IMR-90 (cell line): ENCODE measurements at regions not wholly inside any gene's neighbourhood (a gene's known extent, or its start where the extent isn't known, plus 50 kb on each side); places are given as distances from the start of the nearest gene placed in this dataset.
A peak's percentile ranks its signal among the peaks of the same experiment; 100 is the strongest.

Source experiments
- ATAC-seq: fragments of 200-7000 bp; cut with Tn5 transposase; 2 replicates; pipeline ENCODE4 v1.9.1; 2020; ENCODE audit warnings: low read depth, mild to moderate bottlenecking, moderate library complexity
- BruUV-seq: library from RNA; stranded (reverse); fragments of 400-500 nt; replicated peaks from 2 replicates; lab custom pipeline; 2021; lab: Mats Ljungman, UMichigan
- CTCF ChIA-PET: fragments of 300-600 bp; formaldehyde crosslinking; extraction: SDS; loops from one replicate; lab custom pipeline; 2021; ENCODE audit warnings: antibody characterized with exemption; lab: Yijun Ruan, JAX
- POLR2A ChIA-PET: fragments of 300-600 bp; sonication (Branson Sonifier 250); formaldehyde crosslinking; loops from one replicate; lab custom pipeline; 2022; ENCODE audit warnings: antibody characterized with exemption; ENCODE audit not compliant: unreplicated experiment; lab: Charles Lee
- DNase-seq: peaks from one replicate; pipeline ENCODE4 v3.0.0; 2013
- H2AFZ ChIP-seq: replicated peaks from 2 replicates; pipeline ENCODE3; 2013; ENCODE audit warnings: low read length, mild to moderate bottlenecking; ENCODE audit not compliant: poor library complexity
- H2AK5ac ChIP-seq: 2 replicates; pipeline ENCODE4 v1.6.1; 2013; ENCODE audit warnings: low read depth, low read length, inconsistent platforms
- H2AK9ac ChIP-seq: replicated peaks from 2 replicates; pipeline ENCODE3; 2013; ENCODE audit warnings: mild to moderate bottlenecking, low read depth, low read length, moderate library complexity; ENCODE audit not compliant: poor library complexity
- H2BK120ac ChIP-seq: 2 replicates; pipeline ENCODE4 v1.6.1; 2013; ENCODE audit warnings: low read depth, low read length, inconsistent platforms
- H2BK15ac ChIP-seq: 3 replicates; pipeline ENCODE4 v1.6.1; 2013; ENCODE audit warnings: low read depth, low read length, inconsistent platforms
- H2BK20ac ChIP-seq: 2 replicates; pipeline ENCODE4 v1.6.1; 2013; ENCODE audit warnings: low read depth, mild to moderate bottlenecking, inconsistent platforms, low read length, moderate library complexity
- H2BK5ac ChIP-seq: 2 replicates; pipeline ENCODE4 v1.6.1; 2013; ENCODE audit warnings: mild to moderate bottlenecking, low read depth, low read length, inconsistent platforms; ENCODE audit not compliant: poor library complexity, severe bottlenecking
- H3K14ac ChIP-seq: replicated peaks from 2 replicates; pipeline ENCODE4 v1.6.1; 2013; ENCODE audit warnings: low read depth, low read length, inconsistent platforms
- H3K18ac ChIP-seq: 2 replicates; pipeline ENCODE4 v1.6.1; 2013; ENCODE audit warnings: low read depth, low read length, control low read depth
- H3K23ac ChIP-seq: 2 replicates; pipeline ENCODE4 v1.6.1; 2013; ENCODE audit warnings: low read depth, low read length, inconsistent platforms
- H3K27ac ChIP-seq: 2 replicates; pipeline ENCODE4 v1.5.1; 2013; ENCODE audit warnings: mild to moderate bottlenecking, control low read depth, low read length; ENCODE audit not compliant: insufficient read depth
- H3K27me3 ChIP-seq: 2 replicates; pipeline ENCODE4 v1.6.1; 2013; ENCODE audit warnings: low read length; ENCODE audit not compliant: control insufficient read depth, insufficient read depth
- H3K36me3 ChIP-seq: 2 replicates; pipeline ENCODE4 v1.6.1; 2013; ENCODE audit warnings: low read length, mixed read lengths; ENCODE audit not compliant: control insufficient read depth, insufficient read depth
- H3K4ac ChIP-seq: 2 replicates; pipeline ENCODE4 v1.6.1; 2013; ENCODE audit warnings: low read depth, low read length, inconsistent platforms
- H3K4me1 ChIP-seq: 2 replicates; pipeline ENCODE4 v1.6.1; 2013; ENCODE audit warnings: low read length, mixed read lengths; ENCODE audit not compliant: control insufficient read depth, insufficient read depth
- H3K4me2 ChIP-seq: 2 replicates; pipeline ENCODE4 v1.6.1; 2013; ENCODE audit warnings: low read depth, mild to moderate bottlenecking, control low read depth, low read length, moderate library complexity
- H3K4me3 ChIP-seq: 2 replicates; pipeline ENCODE4 v1.5.1; 2013; ENCODE audit warnings: low read depth, mild to moderate bottlenecking, control low read depth, low read length, moderate library complexity; ENCODE audit not compliant: insufficient read depth
- H3K56ac ChIP-seq: 2 replicates; pipeline ENCODE4 v1.6.1; 2013; ENCODE audit warnings: low read length, inconsistent platforms; ENCODE audit not compliant: insufficient read depth; ENCODE audit errors: extremely low read depth
- H3K79me1 ChIP-seq, 2 experiments: 2 replicates each; pipeline ENCODE4 v1.6.1; 2013; ENCODE audit warnings: low read length in 2 of 2, inconsistent platforms in 1 of 2, low read depth in 1 of 2
- H3K9ac ChIP-seq: 2 replicates; pipeline ENCODE4 v1.6.1; 2013; ENCODE audit warnings: low read depth, low read length, control low read depth
- H3K9me1 ChIP-seq: 2 replicates; pipeline ENCODE4 v1.6.1; 2013; ENCODE audit warnings: low read length, inconsistent platforms; ENCODE audit not compliant: insufficient read depth
- H3K9me3 ChIP-seq: 2 replicates; pipeline ENCODE4 v1.6.1; 2013; ENCODE audit warnings: low read length; ENCODE audit not compliant: control insufficient read depth, insufficient read depth
- H4K20me1 ChIP-seq: 2 replicates; pipeline ENCODE4 v1.6.1; 2013; ENCODE audit warnings: low read length, inconsistent platforms; ENCODE audit not compliant: insufficient read depth
- H4K5ac ChIP-seq: 2 replicates; pipeline ENCODE4 v1.6.1; 2013; ENCODE audit warnings: mild to moderate bottlenecking, low read depth, low read length, control low read depth
- H4K8ac ChIP-seq, 2 experiments: 2 replicates each; pipeline ENCODE4 v1.6.1; 2013; ENCODE audit warnings: low read depth in 2 of 2, low read length in 2 of 2, control low read depth in 1 of 2, inconsistent platforms in 1 of 2
- H4K91ac ChIP-seq: 2 replicates; pipeline ENCODE4 v1.6.1; 2013; ENCODE audit warnings: low read depth, low read length, inconsistent platforms; ENCODE audit not compliant: insufficient read depth
- BHLHE40 ChIP-seq: fragments of 150-350 bp; IDR thresholded peaks from 2 replicates; pipeline ENCODE4 v1.6.1; 2016; ENCODE audit warnings: mild to moderate bottlenecking, low read depth, low read length
- CEBPB ChIP-seq: IDR thresholded peaks from 2 replicates; pipeline ENCODE4 v1.6.1; 2012; ENCODE audit warnings: low read depth, low read length, improper control_type of control experiment
- CHD1 ChIP-seq: IDR thresholded peaks from 2 replicates; pipeline ENCODE4 v1.6.1; 2012; ENCODE audit warnings: low read depth, low read length, improper control_type of control experiment
- CTCF ChIP-seq: conservative IDR thresholded peaks from 2 replicates; pipeline ENCODE4 v1.5.1; 2012; ENCODE audit warnings: mild to moderate bottlenecking, low read depth, low read length, improper control_type of control experiment
- ELK1 ChIP-seq: fragments of 150-350 bp; IDR thresholded peaks from 2 replicates; pipeline ENCODE4 v1.6.1; 2016; ENCODE audit warnings: low read depth, mild to moderate bottlenecking, low read length, moderate library complexity, borderline replicate concordance
- FOS ChIP-seq: fragments of 150-350 bp; IDR thresholded peaks from 2 replicates; pipeline ENCODE4 v1.6.1; 2016; ENCODE audit warnings: low read depth, low read length
- MAFK ChIP-seq: IDR thresholded peaks from 2 replicates; pipeline ENCODE4 v1.6.1; 2012; ENCODE audit warnings: low read depth, low read length, improper control_type of control experiment
- MAZ ChIP-seq: IDR thresholded peaks from 2 replicates; pipeline ENCODE4 v1.6.1; 2012; ENCODE audit warnings: low read depth, mild to moderate bottlenecking, low read length, improper control_type of control experiment, moderate library complexity, borderline replicate concordance
- MXI1 ChIP-seq: IDR thresholded peaks from 2 replicates; pipeline ENCODE4 v1.6.1; 2012; ENCODE audit warnings: low read depth, mild to moderate bottlenecking, low read length, moderate library complexity, borderline replicate concordance
- NFE2L2 ChIP-seq: fragments of 150-350 bp; IDR thresholded peaks from 2 replicates; pipeline ENCODE4 v1.6.1; 2016; ENCODE audit warnings: low read depth, mild to moderate bottlenecking, low read length
- POLR2A ChIP-seq: IDR thresholded peaks from 2 replicates; pipeline ENCODE4 v1.6.1; 2012; ENCODE audit warnings: mild to moderate bottlenecking, low read depth, low read length
- RAD21 ChIP-seq: IDR thresholded peaks from 2 replicates; pipeline ENCODE4 v1.6.1; 2012; ENCODE audit warnings: low read length, improper control_type of control experiment
- RCOR1 ChIP-seq: IDR thresholded peaks from 2 replicates; pipeline ENCODE4 v1.6.1; 2012; ENCODE audit warnings: mild to moderate bottlenecking, low read length, improper control_type of control experiment; ENCODE audit not compliant: insufficient replicate concordance
- RFX5 ChIP-seq: IDR thresholded peaks from 2 replicates; pipeline ENCODE4 v1.8.0; 2012; ENCODE audit warnings: low read depth, mild to moderate bottlenecking, low read length, moderate library complexity
- SMC3 ChIP-seq: fragments of 150-350 bp; IDR thresholded peaks from 2 replicates; pipeline ENCODE4 v1.6.1; 2016; ENCODE audit warnings: low read depth, mild to moderate bottlenecking, antibody characterized with exemption, low read length, moderate library complexity
- WGBS, 2 experiments: methylation state at CpG; one replicate each; pipeline versions ENCODE4 v1.1.5 to v1.1.7; 2013; ENCODE audit warnings: missing lambda C conversion rate in 2 of 2; ENCODE audit not compliant: insufficient read length in 1 of 2; ENCODE audit errors: extremely low coverage in 2 of 2; 5-methylcytosine and 5-hydroxymethylcytosine counted together
- dilution Hi-C: fragments of 300-500 bp; cut with HindIII; formaldehyde crosslinking; loops from one replicate; pipeline ENCODE4 v1.14.3; 2018; ENCODE audit warnings: low sequenced_read_pairs; ENCODE audit not compliant: unreplicated experiment
- in situ Hi-C: fragments of 300-500 bp; cut with MboI; formaldehyde crosslinking; loops from 3 replicates; pipeline ENCODE4 v1.14.3; 2019; ENCODE audit warnings: low sequenced_read_pairs, inconsistent platforms, mixed read lengths
- intact Hi-C: fragments of 100-400 bp; cut with micrococcal nuclease; formaldehyde crosslinking; loops from 2 replicates; pipeline ENCODE4 v1.10.0; 2022
- TF ChIP-seq, protein P1 (sequence below): fragments of 150-350 bp; IDR thresholded peaks from 2 replicates; pipeline ENCODE4 v1.6.1; 2017; ENCODE audit warnings: mild to moderate bottlenecking, antibody characterized with exemption, low read length, low read depth

- Histone ChIP-seq H3K79me1 (no peaks in the 10 kb centered on the region), H3K14ac (no peak overlapping the region), H3K4me2 (peak overlapping the region; percentile 95), H3K18ac (no peak overlapping the region), H3K36me3 (no peaks in the 10 kb centered on the region), H2AFZ (no peak overlapping the region), H2BK15ac (no peak overlapping the region), H4K20me1 (no peaks in the 10 kb centered on the region), H3K56ac (no peak overlapping the region), H2BK120ac (no peak overlapping the region), H3K9ac (no peak overlapping the region), H3K4ac (no peak overlapping the region), H2AK5ac (no peak overlapping the region), H2BK20ac (no peak overlapping the region), H4K8ac (no peak overlapping the region), H3K27ac (no peak overlapping the region), H3K4me3 (peak overlapping the region; percentile 24; the same call in 1 of the 2 replicates), H2AK9ac (no peak overlapping the region), H3K4me1 (no peaks in the 10 kb centered on the region), H3K23ac (no peak overlapping the region), H2BK5ac (no peak overlapping the region), H4K91ac (no peak overlapping the region), H3K27me3 (no peaks in the 10 kb centered on the region), H4K5ac (no peak overlapping the region), H3K9me3 (no peaks in the 10 kb centered on the region), H3K9me1 (no peaks in the 10 kb centered on the region)
- in situ Hi-C loops, result no loop called here
- TF ChIP-seq POLR2A (no peak), RFX5 (no peak), CHD1 (no peak), NFE2L2 (no peak), FOS (no peak), RCOR1 (no peak), MXI1 (no peak), ELK1 (no peak), MAZ (no peak), BHLHE40 (no peak), SMC3 (no peak), CEBPB (no peak), CTCF (no peak), RAD21 (no peak), MAFK (no peak)
- TF ChIP-seq, protein P1, sequence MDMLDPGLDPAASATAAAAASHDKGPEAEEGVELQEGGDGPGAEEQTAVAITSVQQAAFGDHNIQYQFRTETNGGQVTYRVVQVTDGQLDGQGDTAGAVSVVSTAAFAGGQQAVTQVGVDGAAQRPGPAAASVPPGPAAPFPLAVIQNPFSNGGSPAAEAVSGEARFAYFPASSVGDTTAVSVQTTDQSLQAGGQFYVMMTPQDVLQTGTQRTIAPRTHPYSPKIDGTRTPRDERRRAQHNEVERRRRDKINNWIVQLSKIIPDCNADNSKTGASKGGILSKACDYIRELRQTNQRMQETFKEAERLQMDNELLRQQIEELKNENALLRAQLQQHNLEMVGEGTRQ, result no peak
- no peak for ATAC-seq
- ChIA-PET POLR2A (no interaction called here), CTCF (no interaction called here)
- WGBS, 2 experiments, result no CpG with 5 or more reads among the region's 2 CpGs
- BruUV-seq, result no TSS peak
- peak; percentile 13 for DNase-seq
- intact Hi-C loops, result no loop called here
- dilution Hi-C loops, result no loop called here
Observed at GRCh38 chr1:195053478-195053877, 1554.8 kb downstream of the KCNT2 start.
